Upper lobe of left lung (tissue), 6 donors: ENCODE measurements at regions not wholly inside any gene's neighbourhood (a gene's known extent, or its start where the extent isn't known, plus 50 kb on each side); places are given as distances from the start of the nearest gene placed in this dataset.
A peak's percentile ranks its signal among the peaks of the same experiment; 100 is the strongest.

Source experiments
- ATAC-seq, 2 donors: fragments of 200-7000 bp; cut with Tn5 transposase; one replicate each; pipeline ENCODE4 v1.9.1; 2022; ENCODE audit warnings: mild to moderate bottlenecking in 2 of 2, moderate library complexity in 2 of 2; ENCODE audit not compliant: low FRiP score in 2 of 2
- DNase-seq, 2 donors: peaks; one replicate each; pipeline ENCODE4 v3.0.0-alpha.2; 2019 to 2020
- H3K27ac ChIP-seq, 4 donors: fragments of 200-600 bp; sonication (generic); one replicate each; pipeline ENCODE4 v1.5.1; 2016 to 2019
- H3K27me3 ChIP-seq, 4 donors: fragments of 200-600 bp; sonication (generic); one replicate each; pipeline ENCODE4 v1.5.1; 2017 to 2019
- H3K36me3 ChIP-seq, 4 donors: fragments of 200-600 bp; sonication (generic); one replicate each; pipeline ENCODE4 v1.5.1; 2016 to 2019
- H3K4me1 ChIP-seq, 4 donors: fragments of 200-600 bp; sonication (generic); one replicate each; pipeline ENCODE4 v1.5.1; 2018 to 2019
- H3K4me3 ChIP-seq, 4 donors: fragments of 200-600 bp; sonication (generic); one replicate each; pipeline ENCODE4 v1.5.1; 2017 to 2019; ENCODE audit warnings: mild to moderate bottlenecking in 2 of 4, moderate library complexity in 1 of 4
- H3K9me3 ChIP-seq, 4 donors: fragments of 200-600 bp; sonication (generic); one replicate each; pipeline ENCODE4 v1.5.1; 2018 to 2019
- CTCF ChIP-seq, 6 experiments: fragments of 450-650 bp in 4 of 6; fragments of 200-600 bp in 2 of 6; sonication (generic) in 2 of 6; IDR thresholded peaks; one replicate each; pipeline ENCODE4 v1.5.1; 2016 to 2019; ENCODE audit warnings: antibody characterized with exemption in 6 of 6
- EP300 ChIP-seq, 4 donors: sonication (generic); formaldehyde crosslinking; IDR thresholded peaks; one replicate each; pipeline ENCODE4 v1.5.1; 2017; ENCODE audit warnings: antibody characterized with exemption in 4 of 4, control low read depth in 2 of 4
- POLR2A ChIP-seq, 4 donors: fragments of 450-650 bp; IDR thresholded peaks; one replicate each; pipeline ENCODE4 v1.5.1; 2016 to 2017; ENCODE audit warnings: antibody characterized with exemption in 4 of 4, mild to moderate bottlenecking in 2 of 4
- POLR2AphosphoS5 ChIP-seq, 2 donors: sonication (generic); formaldehyde crosslinking; IDR thresholded peaks; one replicate each; pipeline ENCODE4 v1.5.1; 2017; ENCODE audit warnings: antibody characterized with exemption in 2 of 2
- WGBS, 2 donors: methylation state at CpG; one replicate each; pipeline ENCODE4 v1.1.5; 2017 to 2018; 5-methylcytosine and 5-hydroxymethylcytosine counted together
- donor health status: DM: no; HTN: no; CAD: no; lungs with moderate emphysema.
- donor health status: DM: no; HTN: yes; CAD: no; lungs with severe emphysema.

GRCh38 chr6:75546381-75546780 lies 52.8 kb upstream of the FILIP1 start:
- H3K4me3 ChIP-seq = no peak overlapping the region
- no peaks in the 10 kb centered on the region for H3K9me3 ChIP-seq
- 18 to 24% methylated on average over 2 of the region's 2 CpGs for WGBS, 2 donors
- H3K36me3 ChIP-seq = no peaks in the 10 kb centered on the region
- no peak overlapping the region for H3K27ac ChIP-seq
- H3K27me3 ChIP-seq = no peaks in the 10 kb centered on the region
- ATAC-seq (peak in 1 of 2 donors; percentile 43), DNase-seq (no peak)
- H3K4me1 ChIP-seq = peaks cover 0 to 8% (median 4%) of the 10 kb centered on the region in 4 donors
- TF ChIP-seq CTCF (IDR thresholded peaks at IDR 0.05) (peak in 4 of 6 experiments; percentile 14 to 35 (median 26)), POLR2A (IDR thresholded peaks at IDR 0.05) (no peak)

GRCh38 chr6:75550544-75551167 lies 51.0 kb upstream of the SENP6 start:
- TF ChIP-seq POLR2A (IDR thresholded peaks at IDR 0.05) (no peak), EP300 (IDR thresholded peaks at IDR 0.05) (no peak)
- no peak for ATAC-seq
- DNase-seq = no peak
- Histone ChIP-seq H3K4me3 (no peak overlapping the region), H3K27ac (no peak overlapping the region), H3K27me3 (no peaks in the 10 kb centered on the region), H3K4me1 (peaks cover 0 to 8% (median 4%) of the 10 kb centered on the region in 4 donors), H3K9me3 (no peaks in the 10 kb centered on the region), H3K36me3 (no peaks in the 10 kb centered on the region)

- TF ChIP-seq EP300 (IDR thresholded peaks at IDR 0.05) (no peak), CTCF (IDR thresholded peaks at IDR 0.05) (no peak), POLR2AphosphoS5 (IDR thresholded peaks at IDR 0.05) (no peak), POLR2A (IDR thresholded peaks at IDR 0.05) (no peak)
- Histone ChIP-seq H3K27me3 (no peaks in the 10 kb centered on the region), H3K27ac (no peak overlapping the region), H3K9me3 (no peaks in the 10 kb centered on the region), H3K4me3 (no peak overlapping the region), H3K4me1 (peaks cover 0 to under 1% (median 0%) of the 10 kb centered on the region in 4 donors), H3K36me3 (no peaks in the 10 kb centered on the region)
- ATAC-seq = no peak
- no peak for DNase-seq
- 88 to 89% methylated on average over 2 of the region's 2 CpGs for WGBS, 2 donors
Observed at GRCh38 chr6:75551367-75551952, 50.2 kb upstream of the SENP6 start.
